GM23338 (cell line): ENCODE measurements at regions not wholly inside any gene's neighbourhood (a gene's known extent, or its start where the extent isn't known, plus 50 kb on each side); places are given as distances from the start of the nearest gene placed in this dataset.

Source experiments
- ATAC-seq: fragments of 200-7000 bp; cut with Tn5 transposase; 3 replicates; pipeline ENCODE4 v1.9.1; 2020
- DNase-seq: peaks from one replicate; pipeline ENCODE4 v3.0.0-alpha.2; 2015; ENCODE audit warnings: low spot score
- H2AFZ ChIP-seq: fragments of 200-600 bp; sonication (generic); 2 replicates; pipeline ENCODE4 v1.8.0; 2016; ENCODE audit warnings: antibody characterized with exemption, mild to moderate bottlenecking, moderate library complexity
- H3F3A ChIP-seq: fragments of 200-600 bp; sonication (generic); replicated peaks from 2 replicates; pipeline ENCODE4 v1.8.0; 2017; ENCODE audit warnings: antibody characterized with exemption, mixed run types, low read depth
- H3K27ac ChIP-seq: fragments of 200-600 bp; sonication (generic); 2 replicates; pipeline ENCODE4 v1.6.1; 2016; ENCODE audit warnings: low read depth
- H3K27me3 ChIP-seq: fragments of 200-600 bp; sonication (generic); 2 replicates; pipeline ENCODE4 v1.8.0; 2016; ENCODE audit warnings: mild to moderate bottlenecking, mixed run types, moderate library complexity; ENCODE audit not compliant: insufficient read depth
- H3K36me3 ChIP-seq: fragments of 200-600 bp; sonication (generic); 2 replicates; pipeline ENCODE4 v1.8.0; 2016; ENCODE audit warnings: mild to moderate bottlenecking; ENCODE audit not compliant: insufficient read depth
- H3K4me1 ChIP-seq: fragments of 200-600 bp; sonication (generic); 2 replicates; pipeline ENCODE4 v1.8.0; 2016; ENCODE audit warnings: mild to moderate bottlenecking, moderate library complexity; ENCODE audit not compliant: insufficient read depth
- H3K4me2 ChIP-seq: fragments of 200-600 bp; sonication (generic); 2 replicates; pipeline ENCODE4 v1.7.1; 2017; ENCODE audit warnings: mixed run types
- H3K4me3 ChIP-seq: fragments of 200-600 bp; sonication (generic); 2 replicates; pipeline ENCODE4 v1.6.1; 2016; ENCODE audit warnings: mixed run types
- H3K79me2 ChIP-seq: fragments of 200-600 bp; sonication (generic); replicated peaks from 2 replicates; pipeline ENCODE4 v1.8.0; 2017; ENCODE audit warnings: mild to moderate bottlenecking; ENCODE audit not compliant: insufficient read depth
- H3K9me2 ChIP-seq: fragments of 200-600 bp; sonication (generic); 2 replicates; pipeline ENCODE4 v1.8.0; 2017; ENCODE audit not compliant: insufficient read depth
- H4K20me1 ChIP-seq: fragments of 200-600 bp; sonication (generic); replicated peaks from 2 replicates; pipeline ENCODE4 v1.8.0; 2017; ENCODE audit warnings: mild to moderate bottlenecking; ENCODE audit not compliant: insufficient read depth
- H3K27ac Mint-ChIP-seq: 2 replicates; pipeline ENCODE4 v1.8.0; 2020; ENCODE audit warnings: inconsistent platforms, mild to moderate bottlenecking, moderate library complexity, mixed read lengths
- H3K27me3 Mint-ChIP-seq: 3 replicates; pipeline ENCODE4 v1.8.0; 2022; ENCODE audit warnings: low read depth, mild to moderate bottlenecking, moderate library complexity, mixed read lengths, inconsistent platforms; ENCODE audit not compliant: insufficient read depth, poor library complexity
- H3K36me3 Mint-ChIP-seq: 3 replicates; pipeline ENCODE4 v1.8.0; 2021; ENCODE audit warnings: low read depth, mild to moderate bottlenecking, inconsistent platforms, moderate library complexity, mixed read lengths
- H3K4me1 Mint-ChIP-seq: 3 replicates; pipeline ENCODE4 v1.8.0; 2020; ENCODE audit warnings: mild to moderate bottlenecking, inconsistent platforms, mixed read lengths
- H3K4me3 Mint-ChIP-seq: 3 replicates; pipeline ENCODE4 v1.8.0; 2021; ENCODE audit warnings: moderate library complexity, mild to moderate bottlenecking, inconsistent platforms, mixed read lengths
- H3K9me3 Mint-ChIP-seq: 3 replicates; pipeline ENCODE4 v1.8.0; 2020; ENCODE audit warnings: moderate library complexity, mild to moderate bottlenecking, inconsistent platforms, mixed read lengths
- CREB1 ChIP-seq: fragments of 250-450 bp; sonication (Bioruptor Pico); IDR thresholded peaks from 2 replicates; pipeline ENCODE4 v1.5.0; 2020; ENCODE audit warnings: low read depth, mild to moderate bottlenecking, moderate library complexity
- EZH2 ChIP-seq: fragments of 200-600 bp; sonication (generic); IDR thresholded peaks from one replicate; pipeline ENCODE4 v1.8.0; 2017; ENCODE audit warnings: antibody characterized with exemption, mild to moderate bottlenecking, low read depth; ENCODE audit not compliant: unreplicated experiment
- EZH2phosphoT487 ChIP-seq: fragments of 200-600 bp; sonication (generic); IDR thresholded peaks from one replicate; pipeline ENCODE4 v1.8.1; 2018; ENCODE audit warnings: antibody characterized with exemption; ENCODE audit not compliant: unreplicated experiment
- NANOG ChIP-seq: IDR thresholded peaks from 2 replicates; pipeline ENCODE4 v1.6.1; 2016; ENCODE audit warnings: antibody characterized with exemption, borderline replicate concordance
- ZNF114 ChIP-seq: fragments of 250-450 bp; sonication (Bioruptor Pico); IDR thresholded peaks from 2 replicates; pipeline ENCODE4 v1.5.0; 2020; ENCODE audit warnings: mild to moderate bottlenecking, moderate library complexity
- ZNF331 ChIP-seq: fragments of 250-450 bp; sonication (Bioruptor Pico); IDR thresholded peaks from 2 replicates; pipeline ENCODE4 v1.5.0; 2020; ENCODE audit warnings: low read depth, mild to moderate bottlenecking, moderate library complexity
- TF ChIP-seq, protein P1 (sequence below): fragments of 250-450 bp; sonication (Bioruptor Pico); IDR thresholded peaks from 2 replicates; pipeline ENCODE4 v1.5.0; 2020; ENCODE audit warnings: mild to moderate bottlenecking, moderate library complexity
- TF ChIP-seq, protein P2 (sequence below), 2 experiments: fragments of 200-600 bp in 1 of 2; sonication (generic) in 1 of 2; conservative IDR thresholded peaks; 2 replicates each; pipeline versions ENCODE4 v1.5.1 to v1.6.1; 2016 to 2017; ENCODE audit warnings: antibody characterized with exemption in 2 of 2, low read depth in 2 of 2, mild to moderate bottlenecking in 2 of 2, moderate library complexity in 1 of 2
- TF ChIP-seq, protein P3 (sequence below): IDR thresholded peaks from one replicate; pipeline ENCODE4 v1.6.1; 2018; ENCODE audit warnings: antibody characterized with exemption; ENCODE audit not compliant: unreplicated experiment

DNA sequence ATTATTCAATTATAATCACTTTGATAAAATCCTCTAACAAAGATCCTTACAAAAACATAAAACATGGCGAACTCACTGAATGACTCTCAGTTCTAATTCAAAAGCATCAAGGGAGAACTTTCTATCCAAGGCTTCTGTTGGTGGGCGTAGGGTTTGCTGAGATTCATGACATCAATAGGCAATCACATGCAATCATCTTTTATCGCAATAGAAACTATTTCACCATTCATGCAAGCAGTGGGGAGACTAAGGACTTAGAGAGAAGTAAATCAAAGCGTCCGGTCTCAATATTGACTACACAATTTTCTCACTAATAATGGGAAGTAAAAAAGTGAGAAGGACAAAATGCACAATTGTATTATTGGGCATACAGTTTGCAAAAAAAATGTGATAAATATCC is 168.7 kb downstream of the SCG2 start (continued):
- TF ChIP-seq, protein P1, sequence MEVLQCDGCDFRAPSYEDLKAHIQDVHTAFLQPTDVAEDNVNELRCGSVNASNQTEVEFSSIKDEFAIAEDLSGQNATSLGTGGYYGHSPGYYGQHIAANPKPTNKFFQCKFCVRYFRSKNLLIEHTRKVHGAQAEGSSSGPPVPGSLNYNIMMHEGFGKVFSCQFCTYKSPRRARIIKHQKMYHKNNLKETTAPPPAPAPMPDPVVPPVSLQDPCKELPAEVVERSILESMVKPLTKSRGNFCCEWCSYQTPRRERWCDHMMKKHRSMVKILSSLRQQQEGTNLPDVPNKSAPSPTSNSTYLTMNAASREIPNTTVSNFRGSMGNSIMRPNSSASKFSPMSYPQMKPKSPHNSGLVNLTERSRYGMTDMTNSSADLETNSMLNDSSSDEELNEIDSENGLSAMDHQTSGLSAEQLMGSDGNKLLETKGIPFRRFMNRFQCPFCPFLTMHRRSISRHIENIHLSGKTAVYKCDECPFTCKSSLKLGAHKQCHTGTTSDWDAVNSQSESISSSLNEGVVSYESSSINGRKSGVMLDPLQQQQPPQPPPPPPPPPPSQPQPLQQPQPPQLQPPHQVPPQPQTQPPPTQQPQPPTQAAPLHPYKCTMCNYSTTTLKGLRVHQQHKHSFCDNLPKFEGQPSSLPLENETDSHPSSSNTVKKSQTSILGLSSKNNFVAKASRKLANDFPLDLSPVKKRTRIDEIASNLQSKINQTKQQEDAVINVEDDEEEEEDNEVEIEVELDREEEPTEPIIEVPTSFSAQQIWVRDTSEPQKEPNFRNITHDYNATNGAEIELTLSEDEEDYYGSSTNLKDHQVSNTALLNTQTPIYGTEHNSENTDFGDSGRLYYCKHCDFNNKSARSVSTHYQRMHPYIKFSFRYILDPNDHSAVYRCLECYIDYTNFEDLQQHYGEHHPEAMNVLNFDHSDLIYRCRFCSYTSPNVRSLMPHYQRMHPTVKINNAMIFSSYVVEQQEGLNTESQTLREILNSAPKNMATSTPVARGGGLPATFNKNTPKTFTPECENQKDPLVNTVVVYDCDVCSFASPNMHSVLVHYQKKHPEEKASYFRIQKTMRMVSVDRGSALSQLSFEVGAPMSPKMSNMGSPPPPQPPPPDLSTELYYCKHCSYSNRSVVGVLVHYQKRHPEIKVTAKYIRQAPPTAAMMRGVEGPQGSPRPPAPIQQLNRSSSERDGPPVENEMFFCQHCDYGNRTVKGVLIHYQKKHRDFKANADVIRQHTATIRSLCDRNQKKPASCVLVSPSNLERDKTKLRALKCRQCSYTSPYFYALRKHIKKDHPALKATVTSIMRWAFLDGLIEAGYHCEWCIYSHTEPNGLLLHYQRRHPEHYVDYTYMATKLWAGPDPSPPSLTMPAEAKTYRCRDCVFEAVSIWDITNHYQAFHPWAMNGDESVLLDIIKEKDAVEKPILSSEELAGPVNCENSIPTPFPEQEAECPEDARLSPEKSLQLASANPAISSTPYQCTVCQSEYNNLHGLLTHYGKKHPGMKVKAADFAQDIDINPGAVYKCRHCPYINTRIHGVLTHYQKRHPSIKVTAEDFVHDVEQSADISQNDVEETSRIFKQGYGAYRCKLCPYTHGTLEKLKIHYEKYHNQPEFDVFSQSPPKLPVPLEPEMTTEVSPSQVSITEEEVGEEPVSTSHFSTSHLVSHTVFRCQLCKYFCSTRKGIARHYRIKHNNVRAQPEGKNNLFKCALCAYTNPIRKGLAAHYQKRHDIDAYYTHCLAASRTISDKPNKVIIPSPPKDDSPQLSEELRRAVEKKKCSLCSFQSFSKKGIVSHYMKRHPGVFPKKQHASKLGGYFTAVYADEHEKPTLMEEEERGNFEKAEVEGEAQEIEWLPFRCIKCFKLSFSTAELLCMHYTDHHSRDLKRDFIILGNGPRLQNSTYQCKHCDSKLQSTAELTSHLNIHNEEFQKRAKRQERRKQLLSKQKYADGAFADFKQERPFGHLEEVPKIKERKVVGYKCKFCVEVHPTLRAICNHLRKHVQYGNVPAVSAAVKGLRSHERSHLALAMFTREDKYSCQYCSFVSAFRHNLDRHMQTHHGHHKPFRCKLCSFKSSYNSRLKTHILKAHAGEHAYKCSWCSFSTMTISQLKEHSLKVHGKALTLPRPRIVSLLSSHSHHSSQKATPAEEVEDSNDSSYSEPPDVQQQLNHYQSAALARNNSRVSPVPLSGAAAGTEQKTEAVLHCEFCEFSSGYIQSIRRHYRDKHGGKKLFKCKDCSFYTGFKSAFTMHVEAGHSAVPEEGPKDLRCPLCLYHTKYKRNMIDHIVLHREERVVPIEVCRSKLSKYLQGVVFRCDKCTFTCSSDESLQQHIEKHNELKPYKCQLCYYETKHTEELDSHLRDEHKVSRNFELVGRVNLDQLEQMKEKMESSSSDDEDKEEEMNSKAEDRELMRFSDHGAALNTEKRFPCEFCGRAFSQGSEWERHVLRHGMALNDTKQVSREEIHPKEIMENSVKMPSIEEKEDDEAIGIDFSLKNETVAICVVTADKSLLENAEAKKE = no peak
- TF ChIP-seq, protein P2, sequence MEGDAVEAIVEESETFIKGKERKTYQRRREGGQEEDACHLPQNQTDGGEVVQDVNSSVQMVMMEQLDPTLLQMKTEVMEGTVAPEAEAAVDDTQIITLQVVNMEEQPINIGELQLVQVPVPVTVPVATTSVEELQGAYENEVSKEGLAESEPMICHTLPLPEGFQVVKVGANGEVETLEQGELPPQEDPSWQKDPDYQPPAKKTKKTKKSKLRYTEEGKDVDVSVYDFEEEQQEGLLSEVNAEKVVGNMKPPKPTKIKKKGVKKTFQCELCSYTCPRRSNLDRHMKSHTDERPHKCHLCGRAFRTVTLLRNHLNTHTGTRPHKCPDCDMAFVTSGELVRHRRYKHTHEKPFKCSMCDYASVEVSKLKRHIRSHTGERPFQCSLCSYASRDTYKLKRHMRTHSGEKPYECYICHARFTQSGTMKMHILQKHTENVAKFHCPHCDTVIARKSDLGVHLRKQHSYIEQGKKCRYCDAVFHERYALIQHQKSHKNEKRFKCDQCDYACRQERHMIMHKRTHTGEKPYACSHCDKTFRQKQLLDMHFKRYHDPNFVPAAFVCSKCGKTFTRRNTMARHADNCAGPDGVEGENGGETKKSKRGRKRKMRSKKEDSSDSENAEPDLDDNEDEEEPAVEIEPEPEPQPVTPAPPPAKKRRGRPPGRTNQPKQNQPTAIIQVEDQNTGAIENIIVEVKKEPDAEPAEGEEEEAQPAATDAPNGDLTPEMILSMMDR (conservative IDR thresholded peaks at IDR 0.05; ENCODE audit: low read depth in 2 of 2) = no peak
- no peak for TF ChIP-seq CREB1 (CRISPR knock-in tag)
- TF ChIP-seq ZNF114 = no peak

DNA sequence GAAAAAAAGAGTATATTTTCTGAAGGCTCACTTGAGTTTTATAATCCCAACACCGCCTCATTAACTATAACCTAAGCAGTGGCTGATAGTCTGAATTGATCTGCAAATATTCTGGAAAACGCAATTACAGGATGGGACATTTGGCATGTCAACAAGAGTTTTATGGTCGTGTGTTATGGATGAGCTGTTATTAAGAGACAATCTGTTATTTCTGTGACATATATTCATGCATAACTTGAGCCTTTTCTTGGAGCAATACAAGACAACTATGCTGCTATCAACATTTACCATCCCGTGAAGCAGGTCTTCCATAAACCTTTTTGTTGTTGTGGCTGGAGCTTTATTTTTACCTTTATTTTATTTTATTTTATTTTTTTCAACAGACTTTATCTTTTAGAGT is 164.4 kb downstream of the SCG2 start:
- no peak overlapping the region for H3K27ac ChIP-seq
- no peak overlapping the region for H2AFZ ChIP-seq
- no peak overlapping the region for H3K4me3 ChIP-seq
- H3K4me1 ChIP-seq = no peaks in the 10 kb centered on the region
- ATAC-seq (no peak), DNase-seq (no peak)
- no peaks in the 10 kb centered on the region for H3K27me3 ChIP-seq
- no peaks in the 10 kb centered on the region for H3K36me3 ChIP-seq
- Mint-ChIP-seq H3K27me3 (no peaks in the 10 kb centered on the region), H3K4me1 (no peaks in the 10 kb centered on the region), H3K36me3 (no peaks in the 10 kb centered on the region), H3K27ac (no peak overlapping the region), H3K4me3 (no peak overlapping the region), H3K9me3 (no peaks in the 10 kb centered on the region)
- no peaks in the 10 kb centered on the region for H3F3A ChIP-seq
- H3K4me2 ChIP-seq = no peak overlapping the region
- H3K9me2 ChIP-seq = no peaks in the 10 kb centered on the region
- no peaks in the 10 kb centered on the region for H4K20me1 ChIP-seq
- H3K79me2 ChIP-seq = no peaks in the 10 kb centered on the region
- TF ChIP-seq ZNF331 (CRISPR knock-in tag) (no peak), NANOG (no peak), EZH2phosphoT487 (no peak), EZH2 (no peak), ZNF114 (no peak)
- TF ChIP-seq, protein P3, sequence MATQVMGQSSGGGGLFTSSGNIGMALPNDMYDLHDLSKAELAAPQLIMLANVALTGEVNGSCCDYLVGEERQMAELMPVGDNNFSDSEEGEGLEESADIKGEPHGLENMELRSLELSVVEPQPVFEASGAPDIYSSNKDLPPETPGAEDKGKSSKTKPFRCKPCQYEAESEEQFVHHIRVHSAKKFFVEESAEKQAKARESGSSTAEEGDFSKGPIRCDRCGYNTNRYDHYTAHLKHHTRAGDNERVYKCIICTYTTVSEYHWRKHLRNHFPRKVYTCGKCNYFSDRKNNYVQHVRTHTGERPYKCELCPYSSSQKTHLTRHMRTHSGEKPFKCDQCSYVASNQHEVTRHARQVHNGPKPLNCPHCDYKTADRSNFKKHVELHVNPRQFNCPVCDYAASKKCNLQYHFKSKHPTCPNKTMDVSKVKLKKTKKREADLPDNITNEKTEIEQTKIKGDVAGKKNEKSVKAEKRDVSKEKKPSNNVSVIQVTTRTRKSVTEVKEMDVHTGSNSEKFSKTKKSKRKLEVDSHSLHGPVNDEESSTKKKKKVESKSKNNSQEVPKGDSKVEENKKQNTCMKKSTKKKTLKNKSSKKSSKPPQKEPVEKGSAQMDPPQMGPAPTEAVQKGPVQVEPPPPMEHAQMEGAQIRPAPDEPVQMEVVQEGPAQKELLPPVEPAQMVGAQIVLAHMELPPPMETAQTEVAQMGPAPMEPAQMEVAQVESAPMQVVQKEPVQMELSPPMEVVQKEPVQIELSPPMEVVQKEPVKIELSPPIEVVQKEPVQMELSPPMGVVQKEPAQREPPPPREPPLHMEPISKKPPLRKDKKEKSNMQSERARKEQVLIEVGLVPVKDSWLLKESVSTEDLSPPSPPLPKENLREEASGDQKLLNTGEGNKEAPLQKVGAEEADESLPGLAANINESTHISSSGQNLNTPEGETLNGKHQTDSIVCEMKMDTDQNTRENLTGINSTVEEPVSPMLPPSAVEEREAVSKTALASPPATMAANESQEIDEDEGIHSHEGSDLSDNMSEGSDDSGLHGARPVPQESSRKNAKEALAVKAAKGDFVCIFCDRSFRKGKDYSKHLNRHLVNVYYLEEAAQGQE = no peak
- TF ChIP-seq, protein P2 (conservative IDR thresholded peaks at IDR 0.05; ENCODE audit: low read depth in 2 of 2) = no peak
